Neural progenitor cell (in vitro differentiated cells): ENCODE measurements at regions not wholly inside any gene's neighbourhood (a gene's known extent, or its start where the extent isn't known, plus 50 kb on each side); places are given as distances from the start of the nearest gene placed in this dataset.
A peak's percentile ranks its signal among the peaks of the same experiment; 100 is the strongest.
"Not testable (repeated sequence)": the region's sequence is repeated elsewhere in the genome, so short reads cannot be mapped to it uniquely, and the experiment has no call there.

Experiments
- DNase-seq: peaks from one replicate; pipeline ENCODE4 v3.0.0-alpha.2; 2016; ENCODE audit warnings: low spot score
- H2AFZ ChIP-seq: fragments of 200-600 bp; sonication (generic); replicated peaks from 2 replicates; pipeline ENCODE4 v1.6.1; 2016; ENCODE audit warnings: antibody characterized with exemption
- H3F3A ChIP-seq: fragments of 200-600 bp; sonication (generic); 2 replicates; pipeline ENCODE4 v1.6.1; 2016; ENCODE audit warnings: antibody characterized with exemption, low read depth
- H3K27ac ChIP-seq: fragments of 200-600 bp; sonication (generic); 2 replicates; pipeline ENCODE4 v1.5.1; 2016; ENCODE audit warnings: mild to moderate bottlenecking
- H3K27me3 ChIP-seq: fragments of 200-600 bp; sonication (generic); 2 replicates; pipeline ENCODE4 v1.6.1; 2016; ENCODE audit warnings: mild to moderate bottlenecking, moderate library complexity
- H3K36me3 ChIP-seq: fragments of 200-600 bp; sonication (generic); 2 replicates; pipeline ENCODE4 v1.5.1; 2016
- H3K4me1 ChIP-seq: fragments of 200-600 bp; sonication (generic); 2 replicates; pipeline ENCODE4 v1.6.1; 2016; ENCODE audit warnings: mixed run types
- H3K4me2 ChIP-seq: fragments of 200-600 bp; sonication (generic); 2 replicates; pipeline ENCODE4 v1.6.1; 2016
- H3K4me3 ChIP-seq: fragments of 200-600 bp; sonication (generic); 2 replicates; pipeline ENCODE4 v1.5.1; 2016
- H3K79me2 ChIP-seq: fragments of 200-600 bp; sonication (generic); 2 replicates; pipeline ENCODE4 v1.6.1; 2016; ENCODE audit warnings: low read depth
- H3K9ac ChIP-seq: fragments of 200-600 bp; sonication (generic); 2 replicates; pipeline ENCODE4 v1.6.1; 2016
- H3K9me3 ChIP-seq: fragments of 200-600 bp; sonication (generic); 2 replicates; pipeline ENCODE4 v1.5.1; 2016; ENCODE audit warnings: low read depth
- H4K20me1 ChIP-seq: fragments of 200-600 bp; sonication (generic); 2 replicates; pipeline ENCODE4 v1.6.1; 2016; ENCODE audit warnings: low read depth
- H3K27ac Mint-ChIP-seq: 3 replicates; pipeline ENCODE4 v1.8.0; 2021; ENCODE audit warnings: mixed read lengths
- H3K27me3 Mint-ChIP-seq: 2 replicates; pipeline ENCODE4 v1.8.0; 2022; ENCODE audit warnings: low read depth, mild to moderate bottlenecking, inconsistent platforms, moderate library complexity, mixed read lengths; ENCODE audit not compliant: insufficient read depth
- H3K36me3 Mint-ChIP-seq: 3 replicates; pipeline ENCODE4 v1.8.0; 2021; ENCODE audit warnings: mixed read lengths
- H3K4me1 Mint-ChIP-seq: 3 replicates; pipeline ENCODE4 v1.8.0; 2021; ENCODE audit warnings: mixed read lengths
- H3K4me3 Mint-ChIP-seq: 3 replicates; pipeline ENCODE4 v1.8.0; 2021; ENCODE audit warnings: mild to moderate bottlenecking, moderate library complexity, mixed read lengths
- H3K9me3 Mint-ChIP-seq: 3 replicates; pipeline ENCODE4 v1.8.0; 2020; ENCODE audit warnings: mixed read lengths
- EZH2 ChIP-seq: fragments of 200-600 bp; sonication (generic); IDR thresholded peaks from 2 replicates; pipeline ENCODE4 v1.6.1; 2017; ENCODE audit warnings: antibody characterized with exemption, mild to moderate bottlenecking, moderate library complexity
- EZH2phosphoT487 ChIP-seq: fragments of 200-600 bp; sonication (generic); IDR thresholded peaks from 2 replicates; pipeline ENCODE4 v1.6.1; 2017; ENCODE audit warnings: antibody characterized with exemption
- TF ChIP-seq, protein P1 (sequence below): fragments of 200-600 bp; sonication (generic); IDR thresholded peaks from 2 replicates; pipeline ENCODE4 v1.5.1; 2017; ENCODE audit warnings: antibody characterized with exemption, mild to moderate bottlenecking

DNA sequence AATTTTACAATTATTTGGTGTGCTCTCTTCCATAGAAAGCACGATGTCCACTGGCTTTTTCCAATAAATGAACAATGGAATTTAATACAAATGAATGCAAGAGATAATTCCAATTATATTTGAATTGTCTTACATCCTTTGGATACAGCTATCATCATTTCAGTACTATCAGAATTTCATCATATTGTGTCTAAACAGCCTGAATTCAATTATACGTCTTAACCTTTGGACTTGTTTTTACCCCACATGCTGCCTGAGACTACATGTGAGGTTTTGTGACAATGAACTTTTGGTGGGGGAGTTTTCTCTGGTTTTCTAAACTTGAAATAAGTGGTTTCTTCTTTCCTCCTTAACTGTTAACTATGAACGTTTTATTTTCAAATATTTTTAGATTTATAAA is 1176.0 kb downstream of the EPHA7 start:
- Mint-ChIP-seq H3K4me3 (no peak overlapping the region), H3K36me3 (no peaks in the 10 kb centered on the region), H3K4me1 (no peaks in the 10 kb centered on the region), H3K9me3 (no peaks in the 10 kb centered on the region), H3K27ac (no peak overlapping the region), H3K27me3 (no peaks in the 10 kb centered on the region)
- no peak overlapping the region for H3K9ac ChIP-seq
- no peak overlapping the region for H2AFZ ChIP-seq
- H3K27ac ChIP-seq, result no peak overlapping the region
- no peaks in the 10 kb centered on the region for H3K27me3 ChIP-seq
- no peaks in the 10 kb centered on the region for H3K9me3 ChIP-seq
- no peaks in the 10 kb centered on the region for H4K20me1 ChIP-seq
- no peaks in the 10 kb centered on the region for H3K4me1 ChIP-seq
- no peaks in the 10 kb centered on the region for H3K36me3 ChIP-seq
- H3F3A ChIP-seq, result no peaks in the 10 kb centered on the region
- TF ChIP-seq EZH2, result no peak
- TF ChIP-seq, protein P1, sequence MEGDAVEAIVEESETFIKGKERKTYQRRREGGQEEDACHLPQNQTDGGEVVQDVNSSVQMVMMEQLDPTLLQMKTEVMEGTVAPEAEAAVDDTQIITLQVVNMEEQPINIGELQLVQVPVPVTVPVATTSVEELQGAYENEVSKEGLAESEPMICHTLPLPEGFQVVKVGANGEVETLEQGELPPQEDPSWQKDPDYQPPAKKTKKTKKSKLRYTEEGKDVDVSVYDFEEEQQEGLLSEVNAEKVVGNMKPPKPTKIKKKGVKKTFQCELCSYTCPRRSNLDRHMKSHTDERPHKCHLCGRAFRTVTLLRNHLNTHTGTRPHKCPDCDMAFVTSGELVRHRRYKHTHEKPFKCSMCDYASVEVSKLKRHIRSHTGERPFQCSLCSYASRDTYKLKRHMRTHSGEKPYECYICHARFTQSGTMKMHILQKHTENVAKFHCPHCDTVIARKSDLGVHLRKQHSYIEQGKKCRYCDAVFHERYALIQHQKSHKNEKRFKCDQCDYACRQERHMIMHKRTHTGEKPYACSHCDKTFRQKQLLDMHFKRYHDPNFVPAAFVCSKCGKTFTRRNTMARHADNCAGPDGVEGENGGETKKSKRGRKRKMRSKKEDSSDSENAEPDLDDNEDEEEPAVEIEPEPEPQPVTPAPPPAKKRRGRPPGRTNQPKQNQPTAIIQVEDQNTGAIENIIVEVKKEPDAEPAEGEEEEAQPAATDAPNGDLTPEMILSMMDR, result no peak
- H3K4me3 ChIP-seq, result no peak overlapping the region
- no peaks in the 10 kb centered on the region for H3K79me2 ChIP-seq
- no peak for DNase-seq
- H3K4me2 ChIP-seq, result no peak overlapping the region

DNA sequence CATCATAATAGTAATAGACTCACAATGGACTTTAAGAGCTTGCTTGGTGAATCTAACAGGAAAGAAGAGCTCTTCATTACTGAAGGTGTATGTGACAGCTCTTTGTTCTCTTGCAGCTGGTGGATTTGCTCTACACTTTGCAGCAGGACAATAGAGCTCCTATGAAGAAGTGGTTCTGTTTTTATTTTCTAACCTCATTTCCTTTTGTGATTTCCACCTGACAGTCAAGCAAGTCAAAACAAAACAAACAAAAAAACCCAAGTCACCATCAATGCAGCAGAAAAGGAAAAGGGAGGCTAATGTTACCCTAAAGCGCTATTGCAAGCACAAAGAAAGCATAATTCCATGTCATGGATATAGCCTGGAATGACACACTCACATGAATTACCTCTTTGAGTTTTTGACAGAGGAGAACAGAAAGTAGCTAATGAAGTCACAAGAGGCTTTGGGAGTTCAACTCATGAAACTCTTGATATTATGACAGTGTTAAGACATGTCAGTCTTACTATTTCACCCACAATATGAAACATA is 1188.1 kb downstream of the EPHA7 start:
- no peaks in the 10 kb centered on the region for H3K27me3 Mint-ChIP-seq
- H3K4me3 Mint-ChIP-seq, result no peak overlapping the region
- Histone ChIP-seq H3K9me3 (no peaks in the 10 kb centered on the region), H3K27me3 (no peaks in the 10 kb centered on the region), H3K4me2 (no peak overlapping the region), H3K4me1 (no peaks in the 10 kb centered on the region), H3K36me3 (no peaks in the 10 kb centered on the region), H3K4me3 (no peak overlapping the region), H4K20me1 (no peaks in the 10 kb centered on the region), H3K9ac (no peak overlapping the region), H3K27ac (no peak overlapping the region), H2AFZ (no peak overlapping the region), H3F3A (no peaks in the 10 kb centered on the region), H3K79me2 (no peaks in the 10 kb centered on the region)
- peaks cover 4% of the 10 kb centered on the region for H3K4me1 Mint-ChIP-seq
- TF ChIP-seq, protein P1, result no peak
- no peak for TF ChIP-seq EZH2
- TF ChIP-seq EZH2phosphoT487, result no peak
- H3K36me3 Mint-ChIP-seq, result no peaks in the 10 kb centered on the region
- peak; percentile 36 for DNase-seq
- no peak overlapping the region for H3K27ac Mint-ChIP-seq
- H3K9me3 Mint-ChIP-seq, result no peaks in the 10 kb centered on the region

DNA sequence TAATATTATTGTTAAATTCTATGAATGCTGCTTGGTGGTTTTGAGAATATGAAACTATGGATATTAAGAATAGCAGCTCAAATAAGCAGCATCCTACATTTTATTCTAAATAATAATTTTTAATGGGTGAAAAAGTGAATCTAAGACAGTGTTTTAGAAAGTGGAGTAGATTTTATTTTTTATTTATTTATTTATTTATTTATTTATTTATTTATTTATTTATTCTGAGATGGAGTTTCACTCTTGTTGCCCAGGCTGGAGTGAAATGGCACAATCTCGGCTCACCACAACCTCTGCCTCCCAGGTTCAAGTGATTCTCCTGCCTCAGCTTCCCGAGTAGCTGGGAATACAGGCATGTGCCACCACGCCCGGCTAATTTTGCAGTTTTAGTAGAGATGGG is 1199.4 kb downstream of the EPHA7 start:
- H2AFZ ChIP-seq, H3K4me2 ChIP-seq, H3F3A ChIP-seq, H4K20me1 ChIP-seq, H3K36me3 ChIP-seq, H3K27me3 Mint-ChIP-seq, H3K4me1 Mint-ChIP-seq, H3K9ac ChIP-seq, H3K27ac Mint-ChIP-seq, H3K27ac ChIP-seq, H3K79me2 ChIP-seq, H3K4me1 ChIP-seq, DNase-seq, H3K36me3 Mint-ChIP-seq, H3K9me3 ChIP-seq, H3K4me3 ChIP-seq, H3K4me3 Mint-ChIP-seq, H3K27me3 ChIP-seq: not testable (repeated sequence)
- H3K9me3 Mint-ChIP-seq, result peaks cover 13% of the 10 kb centered on the region

DNA sequence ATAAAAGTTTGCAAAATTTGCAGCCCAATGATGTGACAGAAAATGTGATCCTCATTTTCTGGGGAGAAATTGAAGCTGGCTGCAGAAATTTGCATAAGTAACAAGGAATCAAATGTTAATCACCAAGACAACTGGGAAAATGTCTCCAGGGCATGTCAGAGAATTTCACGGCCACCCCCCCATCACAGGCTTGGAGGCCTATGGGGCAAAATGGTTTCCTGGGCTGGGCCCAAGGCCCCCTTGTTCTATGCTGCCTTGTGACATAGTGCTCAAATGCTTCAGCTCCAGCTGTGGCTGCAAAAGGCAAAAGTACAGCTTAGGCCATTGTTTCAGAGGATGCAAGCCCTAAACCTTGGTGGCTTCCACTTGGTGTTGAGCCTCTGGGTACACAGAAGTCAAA is 1202.6 kb downstream of the EPHA7 start:
- Histone ChIP-seq H3K36me3 (no peaks in the 10 kb centered on the region), H3K27ac (no peak overlapping the region), H3K4me2 (no peak overlapping the region), H3K4me3 (no peak overlapping the region), H3K4me1 (no peaks in the 10 kb centered on the region), H2AFZ (no peak overlapping the region), H3F3A (no peaks in the 10 kb centered on the region), H3K9me3 (no peaks in the 10 kb centered on the region), H3K79me2 (no peaks in the 10 kb centered on the region), H4K20me1 (no peaks in the 10 kb centered on the region), H3K9ac (no peak overlapping the region), H3K27me3 (no peaks in the 10 kb centered on the region)
- Mint-ChIP-seq H3K9me3 (peaks cover 17% of the 10 kb centered on the region), H3K27ac (no peak overlapping the region), H3K27me3 (no peaks in the 10 kb centered on the region), H3K36me3 (peaks cover 3% of the 10 kb centered on the region), H3K4me3 (no peak overlapping the region), H3K4me1 (no peaks in the 10 kb centered on the region)
- TF ChIP-seq EZH2, result no peak
- TF ChIP-seq, protein P1, result no peak
- no peak for TF ChIP-seq EZH2phosphoT487
- DNase-seq, result no peak
